Stomach (tissue), 4 donors: ENCODE measurements at regions not wholly inside any gene's neighbourhood (a gene's known extent, or its start where the extent isn't known, plus 50 kb on each side); places are given as distances from the start of the nearest gene placed in this dataset.

Source experiments
- EP300 ChIP-seq: sonication (generic); formaldehyde crosslinking; IDR thresholded peaks from one replicate; pipeline ENCODE4 v1.6.1; 2017; ENCODE audit warnings: antibody characterized with exemption
- POLR2A ChIP-seq, 4 donors: fragments of 450-650 bp; IDR thresholded peaks; one replicate each; pipeline ENCODE4 v1.6.1; 2016; ENCODE audit warnings: antibody characterized with exemption in 4 of 4, control low read depth in 2 of 4, mild to moderate bottlenecking in 1 of 4, moderate library complexity in 1 of 4
- POLR2AphosphoS5 ChIP-seq, 3 donors: sonication (generic); formaldehyde crosslinking; IDR thresholded peaks; one replicate each; pipeline ENCODE4 v1.6.1; 2016; ENCODE audit warnings: antibody characterized with exemption in 3 of 3
- TF ChIP-seq, protein P1 (sequence below), 7 experiments: fragments of 450-650 bp in 4 of 7; fragments of 200-600 bp in 3 of 7; sonication (generic) in 3 of 7; IDR thresholded peaks; one replicate each; pipeline ENCODE4 v1.5.1; 2016 to 2019; ENCODE audit warnings: antibody characterized with exemption in 7 of 7, control low read depth in 2 of 7, mild to moderate bottlenecking in 1 of 7

- TF ChIP-seq, protein P1, sequence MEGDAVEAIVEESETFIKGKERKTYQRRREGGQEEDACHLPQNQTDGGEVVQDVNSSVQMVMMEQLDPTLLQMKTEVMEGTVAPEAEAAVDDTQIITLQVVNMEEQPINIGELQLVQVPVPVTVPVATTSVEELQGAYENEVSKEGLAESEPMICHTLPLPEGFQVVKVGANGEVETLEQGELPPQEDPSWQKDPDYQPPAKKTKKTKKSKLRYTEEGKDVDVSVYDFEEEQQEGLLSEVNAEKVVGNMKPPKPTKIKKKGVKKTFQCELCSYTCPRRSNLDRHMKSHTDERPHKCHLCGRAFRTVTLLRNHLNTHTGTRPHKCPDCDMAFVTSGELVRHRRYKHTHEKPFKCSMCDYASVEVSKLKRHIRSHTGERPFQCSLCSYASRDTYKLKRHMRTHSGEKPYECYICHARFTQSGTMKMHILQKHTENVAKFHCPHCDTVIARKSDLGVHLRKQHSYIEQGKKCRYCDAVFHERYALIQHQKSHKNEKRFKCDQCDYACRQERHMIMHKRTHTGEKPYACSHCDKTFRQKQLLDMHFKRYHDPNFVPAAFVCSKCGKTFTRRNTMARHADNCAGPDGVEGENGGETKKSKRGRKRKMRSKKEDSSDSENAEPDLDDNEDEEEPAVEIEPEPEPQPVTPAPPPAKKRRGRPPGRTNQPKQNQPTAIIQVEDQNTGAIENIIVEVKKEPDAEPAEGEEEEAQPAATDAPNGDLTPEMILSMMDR (IDR thresholded peaks at IDR 0.05) = no peak
- TF ChIP-seq POLR2A (IDR thresholded peaks at IDR 0.05) (no peak), POLR2AphosphoS5 (IDR thresholded peaks at IDR 0.05) (no peak), EP300 (no peak)
These were observed 126.8 kb downstream of the OSR1 start for GRCh38 chr2:19231625-19232024.
